LNCaP clone FGC (cell line): ENCODE measurements at regions not wholly inside any gene's neighbourhood (a gene's known extent, or its start where the extent isn't known, plus 50 kb on each side); places are given as distances from the start of the nearest gene placed in this dataset.

Experiments used
- DNase-seq: peaks from one replicate; pipeline ENCODE4 v3.0.0-alpha.2; 2011; ENCODE audit warnings: low read depth
- H3K4me3 ChIP-seq: 2 replicates; pipeline ENCODE4 v1.5.1; 2011; ENCODE audit warnings: mild to moderate bottlenecking, low read depth, low read length, control low read depth
- CTCF ChIP-seq: IDR thresholded peaks from 2 replicates; pipeline ENCODE4 v1.5.1; 2012; ENCODE audit warnings: mild to moderate bottlenecking; ENCODE audit not compliant: control insufficient read depth, insufficient read depth; ENCODE audit errors: extremely low read depth

- TF ChIP-seq CTCF = no peak
- DNase-seq = no peak
These were observed 106.7 kb downstream of the FAM174A start for GRCh38 chr5:100641833-100642232.

GRCh38 chr5:100643473-100643872 lies 108.3 kb downstream of the FAM174A start:
- TF ChIP-seq CTCF = no peak
- no peak for DNase-seq
- no peak overlapping the region for H3K4me3 ChIP-seq

More at GRCh38 chr5:100641833-100642232, 106.7 kb downstream of the FAM174A start:
- H3K4me3 ChIP-seq = no peak overlapping the region

GRCh38 chr5:100644185-100644584 lies 109.0 kb downstream of the FAM174A start:
- DNase-seq = no peak
- TF ChIP-seq CTCF = no peak
- no peak overlapping the region for H3K4me3 ChIP-seq

- H3K4me3 ChIP-seq = no peak overlapping the region
- DNase-seq = no peak
- no peak for TF ChIP-seq CTCF
These were observed 109.6 kb downstream of the FAM174A start for GRCh38 chr5:100644776-100645175.

GRCh38 chr5:100646011-100646410 lies 110.8 kb downstream of the FAM174A start:
- TF ChIP-seq CTCF = no peak
- no peak for DNase-seq
- no peak overlapping the region for H3K4me3 ChIP-seq

GRCh38 chr5:100646691-100647090 lies 111.5 kb downstream of the FAM174A start:
- no peak for DNase-seq
- TF ChIP-seq CTCF = no peak
- H3K4me3 ChIP-seq = no peak overlapping the region

GRCh38 chr5:100647461-100648230 lies 112.5 kb downstream of the FAM174A start:
- no peak overlapping the region for H3K4me3 ChIP-seq
- DNase-seq = peak; percentile 32
- no peak for TF ChIP-seq CTCF
